CD14-positive monocyte (primary cell): ENCODE measurements at regions not wholly inside any gene's neighbourhood (a gene's known extent, or its start where the extent isn't known, plus 50 kb on each side); places are given as distances from the start of the nearest gene placed in this dataset.

Experiments used
- DNase-seq, 3 donors: peaks; one replicate each; pipeline ENCODE4 v3.0.0-alpha.2; 2011 to 2022
- H2AFZ ChIP-seq: 2 replicates; pipeline ENCODE4 v1.6.0; 2012; ENCODE audit warnings: mild to moderate bottlenecking, low read depth, low read length, inconsistent platforms; ENCODE audit not compliant: insufficient read depth, poor library complexity, severe bottlenecking
- H3K27ac ChIP-seq, 2 donors: 1 replicate in 1 of 2; 2 replicates in 1 of 2; pipeline ENCODE4 v1.5.1; 2012 to 2013; ENCODE audit warnings: low read length in 2 of 2, control low read depth in 1 of 2, inconsistent platforms in 1 of 2, low read depth in 1 of 2, mild to moderate bottlenecking in 1 of 2
- H3K27me3 ChIP-seq, 2 donors: one replicate each; pipeline versions ENCODE4 v1.6.0 to v1.6.1; 2011 to 2013; ENCODE audit warnings: low read length in 2 of 2; ENCODE audit not compliant: control insufficient read depth in 2 of 2, insufficient read depth in 2 of 2
- H3K36me3 ChIP-seq, 2 donors: replicated peaks in 1 of 2; 1 replicate in 1 of 2; 2 replicates in 1 of 2; pipeline versions ENCODE4 v1.5.1 to v1.6.1; 2012 to 2013; ENCODE audit warnings: low read length in 2 of 2, control low read depth in 1 of 2, inconsistent platforms in 1 of 2, mild to moderate bottlenecking in 1 of 2; ENCODE audit not compliant: insufficient read depth in 2 of 2, control insufficient read depth in 1 of 2
- H3K4me1 ChIP-seq, 2 donors: 1 replicate in 1 of 2; 2 replicates in 1 of 2; pipeline versions ENCODE4 v1.5.1 to v1.6.1; 2012 to 2013; ENCODE audit warnings: low read length in 2 of 2, control low read depth in 1 of 2, inconsistent platforms in 1 of 2, mild to moderate bottlenecking in 1 of 2, moderate library complexity in 1 of 2; ENCODE audit not compliant: insufficient read depth in 2 of 2, control insufficient read depth in 1 of 2
- H3K4me2 ChIP-seq: replicated peaks from 2 replicates; pipeline ENCODE3; 2012; ENCODE audit warnings: low read length, moderate library complexity, mild to moderate bottlenecking; ENCODE audit not compliant: poor library complexity, severe bottlenecking; ENCODE audit errors: extremely low read depth
- H3K4me3 ChIP-seq, 3 experiments: fragments of 200-600 bp in 1 of 3; sonication (generic) in 1 of 3; replicated peaks in 1 of 3; 1 replicate in 2 of 3; 2 replicates in 1 of 3; pipeline ENCODE4 v1.5.1; 2011 to 2013; ENCODE audit warnings: low read length in 3 of 3, mild to moderate bottlenecking in 3 of 3, control low read depth in 2 of 3, low read depth in 2 of 3, inconsistent platforms in 1 of 3, moderate library complexity in 1 of 3
- H3K79me2 ChIP-seq: 2 replicates; pipeline ENCODE4 v1.6.0; 2012; ENCODE audit warnings: mild to moderate bottlenecking, control low read depth, inconsistent platforms, low read length, moderate library complexity; ENCODE audit not compliant: insufficient read depth
- H3K9ac ChIP-seq: 2 replicates; pipeline ENCODE4 v1.6.0; 2017; ENCODE audit warnings: low read length, mild to moderate bottlenecking; ENCODE audit not compliant: insufficient read depth, poor library complexity, severe bottlenecking
- H3K9me3 ChIP-seq, 2 donors: replicated peaks in 1 of 2; 1 replicate in 1 of 2; 2 replicates in 1 of 2; pipeline versions ENCODE4 v1.5.1 to v1.6.1; 2012 to 2013; ENCODE audit warnings: low read length in 2 of 2, control low read depth in 1 of 2; ENCODE audit not compliant: control insufficient read depth in 1 of 2, insufficient read depth in 1 of 2
- H4K20me1 ChIP-seq: 2 replicates; pipeline ENCODE4 v1.6.0; 2012; ENCODE audit warnings: mild to moderate bottlenecking, low read length, control low read depth, moderate library complexity; ENCODE audit not compliant: insufficient read depth
- H3K27ac Mint-ChIP-seq, 7 donors: one replicate each; pipeline ENCODE4 v1.8.0; 2020; ENCODE audit warnings: mild to moderate bottlenecking in 7 of 7, mixed read lengths in 7 of 7, moderate library complexity in 6 of 7, inconsistent platforms in 2 of 7
- H3K27me3 Mint-ChIP-seq, 3 donors: one replicate each; pipeline ENCODE4 v1.8.0; 2021 to 2022; ENCODE audit warnings: low read depth in 3 of 3, mild to moderate bottlenecking in 3 of 3, mixed read lengths in 3 of 3, moderate library complexity in 3 of 3, inconsistent platforms in 1 of 3
- H3K36me3 Mint-ChIP-seq, 2 donors: one replicate each; pipeline ENCODE4 v1.8.0; 2020; ENCODE audit warnings: mixed read lengths in 2 of 2, inconsistent platforms in 1 of 2, mild to moderate bottlenecking in 1 of 2
- H3K4me1 Mint-ChIP-seq: one replicate; pipeline ENCODE4 v1.8.0; 2020; ENCODE audit warnings: mild to moderate bottlenecking, mixed read lengths
- H3K4me3 Mint-ChIP-seq, 2 donors: one replicate each; pipeline ENCODE4 v1.8.0; 2020; ENCODE audit warnings: mild to moderate bottlenecking in 2 of 2, mixed read lengths in 2 of 2, moderate library complexity in 1 of 2
- H3K9me3 Mint-ChIP-seq, 7 donors: one replicate each; pipeline ENCODE4 v1.8.0; 2020 to 2022; ENCODE audit warnings: mixed read lengths in 7 of 7, mild to moderate bottlenecking in 6 of 7, moderate library complexity in 6 of 7, inconsistent platforms in 2 of 7
- WGBS: methylation state at CpG from one replicate; pipeline ENCODE4 v1.1.5; 2013; ENCODE audit warnings: missing lambda C conversion rate; ENCODE audit not compliant: insufficient coverage; 5-methylcytosine and 5-hydroxymethylcytosine counted together
- intact Hi-C, 2 donors: fragments of 100-400 bp; cut with micrococcal nuclease; formaldehyde crosslinking; loops; one replicate each; pipeline versions ENCODE4 v1.15.0 to v1.15.1; 2023
- TF ChIP-seq, protein P1 (sequence below): fragments of 200-600 bp; IDR thresholded peaks from one replicate; pipeline ENCODE4 v1.8.0; 2022; ENCODE audit warnings: antibody characterized with exemption, mild to moderate bottlenecking

DNA sequence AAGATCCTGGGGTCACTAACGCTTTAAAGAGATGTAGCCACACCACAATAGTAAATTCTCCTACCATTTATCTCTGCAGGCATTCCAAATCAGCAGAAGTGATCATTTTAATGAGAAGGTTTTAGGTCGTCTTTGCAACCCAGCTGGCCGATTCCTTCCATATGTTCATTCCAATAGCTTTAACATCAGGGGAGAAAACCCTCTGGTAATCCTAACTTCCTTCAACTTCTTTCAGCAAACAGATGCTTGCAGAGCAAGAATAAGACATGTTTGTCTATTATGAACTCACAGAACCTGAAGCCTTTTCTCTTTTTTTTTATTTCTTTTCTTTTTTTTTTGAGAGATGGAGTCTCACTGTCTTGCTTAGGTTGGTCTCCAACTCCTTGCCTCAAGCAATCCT is 498.6 kb upstream of the SLITRK1 start:
- TF ChIP-seq, protein P1, sequence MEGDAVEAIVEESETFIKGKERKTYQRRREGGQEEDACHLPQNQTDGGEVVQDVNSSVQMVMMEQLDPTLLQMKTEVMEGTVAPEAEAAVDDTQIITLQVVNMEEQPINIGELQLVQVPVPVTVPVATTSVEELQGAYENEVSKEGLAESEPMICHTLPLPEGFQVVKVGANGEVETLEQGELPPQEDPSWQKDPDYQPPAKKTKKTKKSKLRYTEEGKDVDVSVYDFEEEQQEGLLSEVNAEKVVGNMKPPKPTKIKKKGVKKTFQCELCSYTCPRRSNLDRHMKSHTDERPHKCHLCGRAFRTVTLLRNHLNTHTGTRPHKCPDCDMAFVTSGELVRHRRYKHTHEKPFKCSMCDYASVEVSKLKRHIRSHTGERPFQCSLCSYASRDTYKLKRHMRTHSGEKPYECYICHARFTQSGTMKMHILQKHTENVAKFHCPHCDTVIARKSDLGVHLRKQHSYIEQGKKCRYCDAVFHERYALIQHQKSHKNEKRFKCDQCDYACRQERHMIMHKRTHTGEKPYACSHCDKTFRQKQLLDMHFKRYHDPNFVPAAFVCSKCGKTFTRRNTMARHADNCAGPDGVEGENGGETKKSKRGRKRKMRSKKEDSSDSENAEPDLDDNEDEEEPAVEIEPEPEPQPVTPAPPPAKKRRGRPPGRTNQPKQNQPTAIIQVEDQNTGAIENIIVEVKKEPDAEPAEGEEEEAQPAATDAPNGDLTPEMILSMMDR = no peak
- Histone ChIP-seq H3K9me3 (peaks cover 17 to 21% of the 10 kb centered on the region in 2 donors), H3K4me2 (no peak overlapping the region), H2AFZ (no peak overlapping the region), H4K20me1 (no peaks in the 10 kb centered on the region), H3K27me3 (no peaks in the 10 kb centered on the region), H3K36me3 (no peaks in the 10 kb centered on the region), H3K79me2 (no peaks in the 10 kb centered on the region), H3K4me3 (no peak overlapping the region), H3K9ac (no peak overlapping the region), H3K27ac (no peak overlapping the region), H3K4me1 (no peaks in the 10 kb centered on the region)
- no CpG with 5 or more reads among the region's 3 CpGs for WGBS
- no peaks in the 10 kb centered on the region for H3K36me3 Mint-ChIP-seq
- intact Hi-C loops = no loop called here
- H3K27me3 Mint-ChIP-seq = no peaks in the 10 kb centered on the region
- peaks cover 5 to 24% (median 15%) of the 10 kb centered on the region in 7 donors for H3K9me3 Mint-ChIP-seq
- no peak overlapping the region for H3K4me3 Mint-ChIP-seq
- no peak overlapping the region for H3K27ac Mint-ChIP-seq
- no peak for DNase-seq
- no peaks in the 10 kb centered on the region for H3K4me1 Mint-ChIP-seq

- Mint-ChIP-seq H3K36me3 (no peaks in the 10 kb centered on the region), H3K27me3 (no peaks in the 10 kb centered on the region), H3K4me1 (no peaks in the 10 kb centered on the region), H3K9me3 (peaks cover 0 to 13% (median 4%) of the 10 kb centered on the region in 7 donors), H3K4me3 (no peak overlapping the region), H3K27ac (no peak overlapping the region)
- H3K9me3 ChIP-seq = peaks cover 9 to 11% of the 10 kb centered on the region in 2 donors
- H3K4me2 ChIP-seq = no peak overlapping the region
- no peaks in the 10 kb centered on the region for H3K4me1 ChIP-seq
- H3K4me3 ChIP-seq = no peak overlapping the region
- intact Hi-C loops = no loop called here
- H3K36me3 ChIP-seq = no peaks in the 10 kb centered on the region
- TF ChIP-seq, protein P1 = no peak
- no peak overlapping the region for H2AFZ ChIP-seq
- no peak overlapping the region for H3K27ac ChIP-seq
- DNase-seq = no peak
- H3K27me3 ChIP-seq = no peaks in the 10 kb centered on the region
- no peaks in the 10 kb centered on the region for H3K79me2 ChIP-seq
- H3K9ac ChIP-seq = no peak overlapping the region
- no peaks in the 10 kb centered on the region for H4K20me1 ChIP-seq
Observed at GRCh38 chr13:84377106-84377505, 494.8 kb upstream of the SLITRK1 start.
